ENCODE measurements at regions not wholly inside any gene's neighbourhood (a gene's known extent, or its start where the extent isn't known, plus 50 kb on each side); places are given as distances from the start of the nearest gene placed in this dataset.

GRCh38 chr4:84100071-84100470, 399.0 kb downstream of the NKX6-1 start:
- DNase-seq, result no peak

- DNase-seq, result no peak
Observed at GRCh38 chr4:84099599-84099998, 399.5 kb downstream of the NKX6-1 start.

- no peak for DNase-seq
Observed at GRCh38 chr4:84091266-84091665, 407.8 kb downstream of the NKX6-1 start.

- no peak for DNase-seq
Observed at GRCh38 chr4:84089652-84090437, 409.2 kb downstream of the NKX6-1 start.

GRCh38 chr4:84085986-84086385, 413.1 kb downstream of the NKX6-1 start:
- DNase-seq, result no peak

GRCh38 chr4:84070289-84070688, 428.8 kb downstream of the NKX6-1 start:
- DNase-seq, result no peak

GRCh38 chr4:84063619-84064018, 435.5 kb downstream of the NKX6-1 start:
- DNase-seq, result no peak

GRCh38 chr4:84058201-84058600, 440.9 kb downstream of the NKX6-1 start:
- no peak for DNase-seq

GRCh38 chr4:84051639-84052038, 447.5 kb downstream of the NKX6-1 start:
- DNase-seq, result no peak

- DNase-seq, result no peak
Observed at GRCh38 chr4:84051089-84051488, 448.0 kb downstream of the NKX6-1 start.

- no peak for DNase-seq
Observed at GRCh38 chr4:84050015-84050414, 449.1 kb downstream of the NKX6-1 start.

GRCh38 chr4:84046551-84046950, 452.5 kb downstream of the NKX6-1 start:
- DNase-seq, result no peak

- no peak for DNase-seq
Observed at GRCh38 chr4:84041426-84041825, 457.7 kb downstream of the NKX6-1 start.

GRCh38 chr4:84035568-84035967, 463.5 kb downstream of the NKX6-1 start:
- DNase-seq, result no peak

GRCh38 chr4:84032372-84032771, 466.7 kb downstream of the NKX6-1 start:
- no peak for DNase-seq

GRCh38 chr4:84031401-84031800, 467.7 kb downstream of the NKX6-1 start:
- DNase-seq, result no peak

GRCh38 chr4:84028340-84028739, 470.8 kb downstream of the NKX6-1 start:
- no peak for DNase-seq

- no peak for DNase-seq
Observed at GRCh38 chr4:84024405-84024804, 474.7 kb downstream of the NKX6-1 start.

- DNase-seq, result no peak
Observed at GRCh38 chr4:84022564-84022963, 476.5 kb downstream of the NKX6-1 start.

- DNase-seq, result no peak
Observed at GRCh38 chr4:84019626-84020025, 479.5 kb downstream of the NKX6-1 start.

- DNase-seq, result no peak
Observed at GRCh38 chr4:84003046-84003445, 467.1 kb downstream of the GPAT3 start.

- DNase-seq, result no peak
Observed at GRCh38 chr4:84001876-84002569, 466.1 kb downstream of the GPAT3 start.

- DNase-seq, result no peak
Observed at GRCh38 chr4:83996254-83996653, 460.3 kb downstream of the GPAT3 start.

GRCh38 chr4:83993774-83994173, 457.9 kb downstream of the GPAT3 start:
- no peak for DNase-seq

- no peak for DNase-seq
Observed at GRCh38 chr4:83989835-83990234, 453.9 kb downstream of the GPAT3 start.
